Panc1 (cell line): ENCODE measurements at regions not wholly inside any gene's neighbourhood (a gene's known extent, or its start where the extent isn't known, plus 50 kb on each side); places are given as distances from the start of the nearest gene placed in this dataset.

ENCODE experiments used
- ATAC-seq: fragments of 200-7000 bp; cut with Tn5 transposase; 2 replicates; pipeline ENCODE4 v1.9.1; 2020; ENCODE audit warnings: mild to moderate bottlenecking, moderate library complexity
- BruUV-seq: library from RNA; stranded (reverse); fragments of 400-500 nt; replicated peaks from 2 replicates; lab custom pipeline; 2021; lab: Mats Ljungman, UMichigan
- CTCF ChIA-PET: fragments of 300-600 bp; sonication (Branson Sonifier 250); formaldehyde crosslinking; loops from one replicate; lab custom pipeline; 2022; ENCODE audit warnings: antibody characterized with exemption; lab: Charles Lee
- POLR2A ChIA-PET: fragments of 300-600 bp; sonication (Branson Sonifier 250); formaldehyde crosslinking; loops from one replicate; lab custom pipeline; 2022; ENCODE audit warnings: antibody characterized with exemption; lab: Charles Lee
- DNase-seq: peaks from one replicate; pipeline ENCODE4 v3.0.0-alpha.2; 2010; ENCODE audit warnings: low read depth, low spot score
- H3K27ac ChIP-seq: 2 replicates; pipeline ENCODE4 v1.5.1; 2011; ENCODE audit warnings: mild to moderate bottlenecking, low read length, inconsistent platforms
- H3K27me3 ChIP-seq: fragments of 200-500 bp; sonication (Bioruptor generic); 2 replicates; pipeline ENCODE4 v1.6.0; 2014; ENCODE audit warnings: low read length, inconsistent platforms; ENCODE audit not compliant: control insufficient read depth, insufficient read depth
- H3K36me3 ChIP-seq: fragments of 200-500 bp; sonication (Bioruptor generic); 2 replicates; pipeline ENCODE4 v1.5.1; 2014; ENCODE audit warnings: inconsistent platforms, mild to moderate bottlenecking, low read length, moderate library complexity; ENCODE audit not compliant: control insufficient read depth, insufficient read depth
- H3K4me1 ChIP-seq: 2 replicates; pipeline ENCODE4 v1.5.1; 2011; ENCODE audit warnings: inconsistent platforms, mild to moderate bottlenecking, low read length, moderate library complexity; ENCODE audit not compliant: control insufficient read depth, insufficient read depth
- H3K4me3 ChIP-seq, 2 experiments: 2 replicates each; pipeline ENCODE4 v1.5.1; 2011 to 2012; ENCODE audit warnings: low read depth in 2 of 2, low read length in 2 of 2, mild to moderate bottlenecking in 2 of 2, inconsistent platforms in 1 of 2, moderate library complexity in 1 of 2
- H3K9me3 ChIP-seq: fragments of 200-500 bp; sonication (Bioruptor generic); 2 replicates; pipeline ENCODE4 v1.5.1; 2014; ENCODE audit warnings: low read depth, mild to moderate bottlenecking, inconsistent platforms, low read length, moderate library complexity; ENCODE audit not compliant: control insufficient read depth, insufficient read depth
- POLR2AphosphoS5 ChIP-seq: IDR thresholded peaks from 2 replicates; pipeline ENCODE4 v1.6.1; 2012; ENCODE audit warnings: mild to moderate bottlenecking, low read depth, low read length, moderate library complexity
- SIN3A ChIP-seq: IDR thresholded peaks from 2 replicates; pipeline ENCODE4 v1.6.1; 2012; ENCODE audit warnings: low read depth, mild to moderate bottlenecking, low read length, moderate library complexity, borderline replicate concordance; ENCODE audit not compliant: insufficient read depth
- TCF7L2 ChIP-seq: IDR thresholded peaks from 2 replicates; pipeline ENCODE4 v1.6.1; 2011; ENCODE audit warnings: mild to moderate bottlenecking, low read depth, low read length, inconsistent platforms
- in situ Hi-C: cut with HindIII; loops from 2 replicates; pipeline ENCODE4 v1.10.0; 2016; ENCODE audit warnings: low sequenced_read_pairs, low pct_unique_long_range_greater_than_20kb
- intact Hi-C: fragments of 100-400 bp; cut with micrococcal nuclease; formaldehyde crosslinking; loops from one replicate; pipeline ENCODE4 v1.10.0; 2022; ENCODE audit not compliant: unreplicated experiment
- TF ChIP-seq, protein P1 (sequence below): fragments of 450-650 bp; IDR thresholded peaks from 2 replicates; pipeline ENCODE4 v1.5.1; 2017; ENCODE audit warnings: mild to moderate bottlenecking
- TF ChIP-seq, protein P2 (sequence below), 2 experiments: IDR thresholded peaks; 2 replicates each; pipeline ENCODE4 v1.6.1; 2011 to 2012; ENCODE audit warnings: low read depth in 2 of 2, control low read depth in 1 of 2, low read length in 1 of 2, mild to moderate bottlenecking in 1 of 2, moderate library complexity in 1 of 2; ENCODE audit not compliant: insufficient read depth in 1 of 2

DNA sequence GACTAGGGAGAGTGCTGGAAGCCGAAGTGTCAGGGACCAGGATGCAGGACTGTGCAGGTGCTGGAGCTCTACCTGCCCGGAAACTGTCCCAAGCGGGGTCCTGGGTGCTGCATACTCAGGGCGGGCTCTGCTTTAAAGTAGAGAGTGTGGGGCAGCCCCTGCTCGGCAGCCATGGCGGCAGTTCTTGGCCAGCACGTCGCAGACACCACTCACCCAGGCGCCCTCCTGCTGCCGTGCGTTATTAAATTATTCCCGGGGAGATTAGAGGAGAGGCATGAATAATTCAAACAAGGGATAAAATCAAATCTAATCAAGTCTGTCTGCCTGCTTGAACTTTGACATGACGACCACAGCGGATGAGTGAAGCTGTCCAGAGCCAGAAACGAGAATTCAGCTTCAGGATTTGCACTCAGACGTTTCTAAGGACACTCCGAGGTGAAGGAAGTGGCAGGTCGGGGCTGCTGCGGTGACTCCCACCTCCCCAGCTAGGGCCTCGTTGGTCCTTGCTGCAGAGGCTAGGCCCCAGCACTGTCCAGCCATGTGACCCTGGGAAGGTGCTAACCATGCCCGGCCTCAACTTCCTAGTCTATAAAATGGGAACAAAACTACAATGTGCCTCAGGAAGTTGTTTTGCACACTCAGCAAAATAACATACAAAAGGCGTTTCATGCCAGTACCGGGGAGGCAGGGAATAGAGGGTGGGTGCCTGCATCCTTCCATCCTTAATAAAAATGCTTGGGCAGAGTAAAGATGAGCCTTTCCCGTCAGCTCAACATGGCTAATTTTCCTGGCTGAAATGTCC is 91.3 kb upstream of the ADAMTS2 start:
- Histone ChIP-seq H3K27ac (no peak overlapping the region), H3K27me3 (no peaks in the 10 kb centered on the region), H3K4me3 (no peak overlapping the region), H3K4me1 (no peaks in the 10 kb centered on the region), H3K36me3 (no peaks in the 10 kb centered on the region), H3K9me3 (no peaks in the 10 kb centered on the region)
- CTCF ChIA-PET, result no interaction called here
- ATAC-seq (no peak), DNase-seq (no peak)
- in situ Hi-C loops (no loop called here), intact Hi-C loops (no loop called here)
- TF ChIP-seq TCF7L2, result no peak
- TF ChIP-seq POLR2AphosphoS5, result no peak
- TF ChIP-seq SIN3A, result no peak
- TF ChIP-seq, protein P1, sequence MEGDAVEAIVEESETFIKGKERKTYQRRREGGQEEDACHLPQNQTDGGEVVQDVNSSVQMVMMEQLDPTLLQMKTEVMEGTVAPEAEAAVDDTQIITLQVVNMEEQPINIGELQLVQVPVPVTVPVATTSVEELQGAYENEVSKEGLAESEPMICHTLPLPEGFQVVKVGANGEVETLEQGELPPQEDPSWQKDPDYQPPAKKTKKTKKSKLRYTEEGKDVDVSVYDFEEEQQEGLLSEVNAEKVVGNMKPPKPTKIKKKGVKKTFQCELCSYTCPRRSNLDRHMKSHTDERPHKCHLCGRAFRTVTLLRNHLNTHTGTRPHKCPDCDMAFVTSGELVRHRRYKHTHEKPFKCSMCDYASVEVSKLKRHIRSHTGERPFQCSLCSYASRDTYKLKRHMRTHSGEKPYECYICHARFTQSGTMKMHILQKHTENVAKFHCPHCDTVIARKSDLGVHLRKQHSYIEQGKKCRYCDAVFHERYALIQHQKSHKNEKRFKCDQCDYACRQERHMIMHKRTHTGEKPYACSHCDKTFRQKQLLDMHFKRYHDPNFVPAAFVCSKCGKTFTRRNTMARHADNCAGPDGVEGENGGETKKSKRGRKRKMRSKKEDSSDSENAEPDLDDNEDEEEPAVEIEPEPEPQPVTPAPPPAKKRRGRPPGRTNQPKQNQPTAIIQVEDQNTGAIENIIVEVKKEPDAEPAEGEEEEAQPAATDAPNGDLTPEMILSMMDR, result no peak
- TF ChIP-seq, protein P2, sequence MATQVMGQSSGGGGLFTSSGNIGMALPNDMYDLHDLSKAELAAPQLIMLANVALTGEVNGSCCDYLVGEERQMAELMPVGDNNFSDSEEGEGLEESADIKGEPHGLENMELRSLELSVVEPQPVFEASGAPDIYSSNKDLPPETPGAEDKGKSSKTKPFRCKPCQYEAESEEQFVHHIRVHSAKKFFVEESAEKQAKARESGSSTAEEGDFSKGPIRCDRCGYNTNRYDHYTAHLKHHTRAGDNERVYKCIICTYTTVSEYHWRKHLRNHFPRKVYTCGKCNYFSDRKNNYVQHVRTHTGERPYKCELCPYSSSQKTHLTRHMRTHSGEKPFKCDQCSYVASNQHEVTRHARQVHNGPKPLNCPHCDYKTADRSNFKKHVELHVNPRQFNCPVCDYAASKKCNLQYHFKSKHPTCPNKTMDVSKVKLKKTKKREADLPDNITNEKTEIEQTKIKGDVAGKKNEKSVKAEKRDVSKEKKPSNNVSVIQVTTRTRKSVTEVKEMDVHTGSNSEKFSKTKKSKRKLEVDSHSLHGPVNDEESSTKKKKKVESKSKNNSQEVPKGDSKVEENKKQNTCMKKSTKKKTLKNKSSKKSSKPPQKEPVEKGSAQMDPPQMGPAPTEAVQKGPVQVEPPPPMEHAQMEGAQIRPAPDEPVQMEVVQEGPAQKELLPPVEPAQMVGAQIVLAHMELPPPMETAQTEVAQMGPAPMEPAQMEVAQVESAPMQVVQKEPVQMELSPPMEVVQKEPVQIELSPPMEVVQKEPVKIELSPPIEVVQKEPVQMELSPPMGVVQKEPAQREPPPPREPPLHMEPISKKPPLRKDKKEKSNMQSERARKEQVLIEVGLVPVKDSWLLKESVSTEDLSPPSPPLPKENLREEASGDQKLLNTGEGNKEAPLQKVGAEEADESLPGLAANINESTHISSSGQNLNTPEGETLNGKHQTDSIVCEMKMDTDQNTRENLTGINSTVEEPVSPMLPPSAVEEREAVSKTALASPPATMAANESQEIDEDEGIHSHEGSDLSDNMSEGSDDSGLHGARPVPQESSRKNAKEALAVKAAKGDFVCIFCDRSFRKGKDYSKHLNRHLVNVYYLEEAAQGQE (IDR thresholded peaks at IDR 0.05; ENCODE audit: insufficient read depth in 1 of 2, low read depth in 2 of 2, low read length in 1 of 2), result no peak
- POLR2A ChIA-PET, result no interaction called here
- BruUV-seq, result no TSS peak

DNA sequence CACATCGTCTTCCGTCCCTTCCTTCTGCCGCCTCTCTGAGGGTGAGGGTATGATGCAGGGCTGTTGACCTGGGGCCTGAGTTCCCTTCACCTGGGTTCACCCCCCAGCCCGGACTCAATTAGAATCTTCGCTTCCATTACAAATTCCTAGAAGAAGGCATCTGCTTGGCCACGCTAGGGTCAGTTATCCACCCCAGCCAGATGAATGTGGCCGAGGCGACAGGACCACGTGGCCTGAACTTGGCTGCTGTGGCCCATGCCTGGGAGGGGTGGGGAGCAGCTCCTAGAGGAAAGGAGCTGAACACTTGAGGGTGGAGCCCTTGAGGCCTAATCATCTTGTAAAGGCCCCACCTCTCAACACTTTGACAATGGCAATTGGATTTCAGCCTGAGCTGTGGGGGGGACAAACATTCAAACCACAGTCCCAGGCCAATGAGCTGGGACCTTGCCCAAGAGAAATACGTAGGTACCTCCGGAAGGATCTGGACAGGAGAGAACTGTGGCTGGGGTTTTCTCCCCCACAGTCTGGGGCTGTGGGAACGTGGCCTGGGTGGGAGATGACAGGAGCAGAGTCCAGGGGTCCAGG is 90.6 kb upstream of the ADAMTS2 start:
- Histone ChIP-seq H3K36me3 (no peaks in the 10 kb centered on the region), H3K27ac (no peak overlapping the region), H3K9me3 (no peaks in the 10 kb centered on the region), H3K4me1 (no peaks in the 10 kb centered on the region), H3K27me3 (no peaks in the 10 kb centered on the region), H3K4me3 (no peak overlapping the region)
- no TSS peak for BruUV-seq
- intact Hi-C loops (no loop called here), in situ Hi-C loops (no loop called here)
- ChIA-PET CTCF (no interaction called here), POLR2A (no interaction called here)
- TF ChIP-seq, protein P2 (IDR thresholded peaks at IDR 0.05; ENCODE audit: insufficient read depth in 1 of 2, low read depth in 2 of 2, low read length in 1 of 2), result no peak
- TF ChIP-seq POLR2AphosphoS5, result no peak
- TF ChIP-seq TCF7L2, result no peak
- TF ChIP-seq, protein P1, result no peak
- no peak for DNase-seq
- ATAC-seq, result no peak
